Thyroid gland (tissue), 4 donors: ENCODE measurements at regions not wholly inside any gene's neighbourhood (a gene's known extent, or its start where the extent isn't known, plus 50 kb on each side); places are given as distances from the start of the nearest gene placed in this dataset.

Source experiments
- DNase-seq, 2 donors: peaks; one replicate each; pipeline ENCODE4 v3.0.0-alpha.2; 2019
- H3K27ac ChIP-seq, 3 donors: fragments of 200-600 bp; sonication (generic); 1 replicate in 2 of 3; 2 replicates in 1 of 3; pipeline ENCODE4 v1.5.1; 2016 to 2019; ENCODE audit warnings: mild to moderate bottlenecking in 1 of 3, moderate library complexity in 1 of 3
- H3K27me3 ChIP-seq: fragments of 200-600 bp; sonication (generic); one replicate; pipeline ENCODE4 v1.5.1; 2019
- H3K36me3 ChIP-seq, 2 donors: fragments of 200-600 bp; sonication (generic); one replicate each; pipeline ENCODE4 v1.5.1; 2016 to 2019
- H3K4me1 ChIP-seq, 2 donors: fragments of 200-600 bp; sonication (generic); one replicate each; pipeline ENCODE4 v1.5.1; 2017 to 2019
- H3K4me3 ChIP-seq, 3 donors: fragments of 200-600 bp; sonication (generic); replicated peaks in 1 of 3; 1 replicate in 2 of 3; 2 replicates in 1 of 3; pipeline ENCODE4 v1.5.1; 2016; ENCODE audit warnings: mild to moderate bottlenecking in 1 of 3
- H3K9me3 ChIP-seq: fragments of 200-600 bp; sonication (generic); one replicate; pipeline ENCODE4 v1.5.1; 2017
- POLR2A ChIP-seq, 2 donors: fragments of 450-650 bp; IDR thresholded peaks; one replicate each; pipeline ENCODE4 v1.6.1; 2017; ENCODE audit warnings: antibody characterized with exemption in 2 of 2, mild to moderate bottlenecking in 2 of 2, moderate library complexity in 1 of 2
- WGBS, 2 donors: methylation state at CpG; one replicate each; pipeline ENCODE4 v1.1.5; 2017; 5-methylcytosine and 5-hydroxymethylcytosine counted together
- intact Hi-C: fragments of 100-400 bp; cut with DNase I; formaldehyde crosslinking; loops from one replicate; pipeline ENCODE4 v1.15.1; 2023
- TF ChIP-seq, protein P1 (sequence below), 6 experiments: fragments of 200-600 bp in 3 of 6; fragments of 450-650 bp in 3 of 6; sonication (generic) in 3 of 6; IDR thresholded peaks; one replicate each; pipeline ENCODE4 v1.5.1; 2016 to 2019; ENCODE audit warnings: antibody characterized with exemption in 6 of 6, mild to moderate bottlenecking in 2 of 6, inconsistent platforms in 1 of 6, moderate library complexity in 1 of 6

DNA sequence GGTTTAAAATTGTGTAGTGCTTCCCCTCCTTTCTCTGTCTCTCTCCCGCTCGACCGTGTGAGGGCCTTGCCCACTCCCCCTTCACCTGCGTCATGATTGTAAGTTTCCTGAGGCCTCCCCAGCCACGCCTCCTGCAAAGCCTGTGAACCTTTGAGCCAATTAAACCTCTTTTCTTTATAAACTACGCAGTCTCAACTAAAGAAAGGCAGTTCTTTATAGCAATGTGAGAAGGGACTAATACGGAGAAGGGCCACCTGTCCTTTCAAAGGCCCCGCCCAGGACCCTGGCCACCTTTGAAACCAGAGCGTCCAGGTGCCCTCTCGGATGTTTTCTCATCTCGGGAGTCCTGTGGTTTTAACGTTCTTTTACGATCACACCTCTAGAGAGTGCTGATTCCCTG, 741.5 kb downstream of the BRD1 start:
- Histone ChIP-seq H3K36me3 (no peaks in the 10 kb centered on the region), H3K27me3 (no peaks in the 10 kb centered on the region), H3K4me1 (no peaks in the 10 kb centered on the region), H3K27ac (no peak overlapping the region), H3K4me3 (no peak overlapping the region), H3K9me3 (no peaks in the 10 kb centered on the region)
- WGBS, 2 donors, result 34 to 37% methylated on average over 13 of the region's 13 CpGs
- no peak for DNase-seq
- intact Hi-C loops, result no loop called here
- TF ChIP-seq, protein P1, sequence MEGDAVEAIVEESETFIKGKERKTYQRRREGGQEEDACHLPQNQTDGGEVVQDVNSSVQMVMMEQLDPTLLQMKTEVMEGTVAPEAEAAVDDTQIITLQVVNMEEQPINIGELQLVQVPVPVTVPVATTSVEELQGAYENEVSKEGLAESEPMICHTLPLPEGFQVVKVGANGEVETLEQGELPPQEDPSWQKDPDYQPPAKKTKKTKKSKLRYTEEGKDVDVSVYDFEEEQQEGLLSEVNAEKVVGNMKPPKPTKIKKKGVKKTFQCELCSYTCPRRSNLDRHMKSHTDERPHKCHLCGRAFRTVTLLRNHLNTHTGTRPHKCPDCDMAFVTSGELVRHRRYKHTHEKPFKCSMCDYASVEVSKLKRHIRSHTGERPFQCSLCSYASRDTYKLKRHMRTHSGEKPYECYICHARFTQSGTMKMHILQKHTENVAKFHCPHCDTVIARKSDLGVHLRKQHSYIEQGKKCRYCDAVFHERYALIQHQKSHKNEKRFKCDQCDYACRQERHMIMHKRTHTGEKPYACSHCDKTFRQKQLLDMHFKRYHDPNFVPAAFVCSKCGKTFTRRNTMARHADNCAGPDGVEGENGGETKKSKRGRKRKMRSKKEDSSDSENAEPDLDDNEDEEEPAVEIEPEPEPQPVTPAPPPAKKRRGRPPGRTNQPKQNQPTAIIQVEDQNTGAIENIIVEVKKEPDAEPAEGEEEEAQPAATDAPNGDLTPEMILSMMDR (IDR thresholded peaks at IDR 0.05), result no peak

DNA sequence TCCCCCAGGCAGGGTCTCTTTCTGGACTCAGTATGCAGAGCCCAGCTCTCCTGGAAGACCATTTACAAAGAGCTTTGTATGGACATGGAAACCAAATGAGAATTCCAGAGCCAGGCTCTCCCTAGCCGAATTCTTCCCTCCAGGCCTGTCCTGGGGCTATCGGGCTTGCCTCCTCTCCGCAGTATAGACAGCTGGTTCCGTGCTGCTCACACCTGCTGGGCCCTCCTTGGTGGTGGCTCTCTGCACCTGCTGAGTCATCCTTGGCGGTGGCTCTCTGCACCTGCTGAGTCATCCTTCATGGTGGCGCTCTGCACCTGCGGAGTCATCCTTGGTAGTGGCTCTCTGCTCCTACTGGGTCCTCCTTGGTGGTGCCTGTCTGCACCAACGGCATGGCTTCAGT, 743.5 kb downstream of the BRD1 start:
- Histone ChIP-seq H3K9me3 (no peaks in the 10 kb centered on the region), H3K36me3 (no peaks in the 10 kb centered on the region), H3K27me3 (no peaks in the 10 kb centered on the region), H3K27ac (no peak overlapping the region), H3K4me1 (no peaks in the 10 kb centered on the region), H3K4me3 (no peak overlapping the region)
- TF ChIP-seq, protein P1 (IDR thresholded peaks at IDR 0.05), result no peak
- no peak for TF ChIP-seq POLR2A (IDR thresholded peaks at IDR 0.05)
- intact Hi-C loops, result no loop called here
- 79 to 80% methylated on average over 4 to 5 of the region's 8 CpGs for WGBS, 2 donors
- no peak for DNase-seq

DNA sequence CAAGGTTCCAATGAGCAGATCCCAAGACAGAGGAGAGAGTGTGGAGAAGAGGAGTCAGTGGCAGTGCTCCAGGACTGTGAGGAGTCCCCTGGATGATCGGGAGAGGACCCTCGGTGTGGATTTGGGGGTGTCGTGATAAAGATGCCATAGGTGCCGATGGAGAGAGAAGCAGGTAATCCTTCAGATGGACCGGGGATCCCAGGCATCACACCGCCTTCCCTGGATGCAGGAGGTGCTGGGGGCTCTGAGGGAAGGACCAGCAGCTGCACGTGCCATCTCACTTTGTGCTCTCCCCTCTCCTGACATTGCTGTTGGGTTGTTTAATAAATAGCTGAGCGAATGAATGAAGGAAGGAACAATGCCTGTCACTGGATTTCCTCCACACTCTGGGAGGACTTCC, 744.1 kb downstream of the BRD1 start:
- intact Hi-C loops, result no loop called here
- Histone ChIP-seq H3K27me3 (no peaks in the 10 kb centered on the region), H3K9me3 (no peaks in the 10 kb centered on the region), H3K4me3 (no peak overlapping the region), H3K27ac (no peak overlapping the region), H3K36me3 (no peaks in the 10 kb centered on the region), H3K4me1 (no peaks in the 10 kb centered on the region)
- no peak for TF ChIP-seq POLR2A (IDR thresholded peaks at IDR 0.05)
- TF ChIP-seq, protein P1 (IDR thresholded peaks at IDR 0.05), result no peak
- DNase-seq, result no peak
- 79 to 90% methylated on average over 8 of the region's 8 CpGs for WGBS, 2 donors

DNA sequence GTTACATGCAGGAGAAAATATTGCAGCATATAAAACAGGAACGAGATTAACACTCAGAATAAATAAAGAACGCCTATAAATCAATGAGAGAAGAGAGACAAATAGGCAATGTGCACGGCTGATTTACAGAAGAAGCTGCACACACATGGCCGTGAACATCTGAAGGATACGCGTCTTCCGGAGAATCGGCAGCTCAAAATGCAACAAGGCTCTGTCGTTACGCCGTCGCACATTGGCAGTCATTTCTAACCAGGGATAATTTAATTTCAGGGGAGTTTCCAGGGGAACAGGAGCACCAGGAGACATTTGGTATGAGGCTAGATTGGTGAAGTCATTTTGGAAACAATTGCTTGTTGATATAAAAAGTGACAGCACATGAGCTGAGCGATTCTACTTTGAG, 745.2 kb downstream of the BRD1 start:
- H3K9me3 ChIP-seq, result no peaks in the 10 kb centered on the region
- 86 to 92% methylated on average over 13 of the region's 13 CpGs for WGBS, 2 donors
- H3K27me3 ChIP-seq, result no peaks in the 10 kb centered on the region
- H3K36me3 ChIP-seq, result no peaks in the 10 kb centered on the region
- no peak overlapping the region for H3K4me3 ChIP-seq
- TF ChIP-seq, protein P1 (IDR thresholded peaks at IDR 0.05), result no peak
- no peak for TF ChIP-seq POLR2A (IDR thresholded peaks at IDR 0.05)
- no peak overlapping the region for H3K27ac ChIP-seq
- intact Hi-C loops, result no loop called here
- H3K4me1 ChIP-seq, result no peaks in the 10 kb centered on the region
- no peak for DNase-seq

DNA sequence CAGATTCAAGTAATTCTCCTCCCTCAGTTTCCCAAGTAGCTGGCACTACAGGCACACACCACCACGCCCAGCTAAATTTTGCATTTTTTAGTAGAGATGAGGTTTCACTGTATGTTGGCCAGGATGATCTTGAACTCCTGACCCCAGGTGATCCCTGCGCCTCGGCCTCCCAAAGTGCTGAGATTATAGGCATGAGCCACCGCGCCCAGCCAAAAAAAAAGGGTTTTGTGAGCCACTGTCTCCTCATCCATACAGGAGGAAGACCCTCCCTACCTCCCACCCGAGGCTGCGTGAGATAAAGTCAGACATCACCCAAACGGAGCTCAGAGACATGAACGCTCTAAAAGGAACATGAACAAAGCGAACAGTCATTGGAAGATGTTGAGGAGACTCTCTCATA, 745.7 kb downstream of the BRD1 start:
- Histone ChIP-seq H3K27me3 (no peaks in the 10 kb centered on the region), H3K9me3 (no peaks in the 10 kb centered on the region), H3K27ac (no peak overlapping the region), H3K4me1 (no peaks in the 10 kb centered on the region), H3K36me3 (no peaks in the 10 kb centered on the region), H3K4me3 (no peak overlapping the region)
- TF ChIP-seq, protein P1 (IDR thresholded peaks at IDR 0.05), result no peak
- TF ChIP-seq POLR2A (IDR thresholded peaks at IDR 0.05), result no peak
- WGBS, 2 donors, result 75 to 76% methylated on average over 8 to 10 of the region's 10 CpGs
- intact Hi-C loops, result no loop called here
- no peak for DNase-seq
